ENCODE measurements at regions not wholly inside any gene's neighbourhood (a gene's known extent, or its start where the extent isn't known, plus 50 kb on each side); places are given as distances from the start of the nearest gene placed in this dataset.

DNA sequence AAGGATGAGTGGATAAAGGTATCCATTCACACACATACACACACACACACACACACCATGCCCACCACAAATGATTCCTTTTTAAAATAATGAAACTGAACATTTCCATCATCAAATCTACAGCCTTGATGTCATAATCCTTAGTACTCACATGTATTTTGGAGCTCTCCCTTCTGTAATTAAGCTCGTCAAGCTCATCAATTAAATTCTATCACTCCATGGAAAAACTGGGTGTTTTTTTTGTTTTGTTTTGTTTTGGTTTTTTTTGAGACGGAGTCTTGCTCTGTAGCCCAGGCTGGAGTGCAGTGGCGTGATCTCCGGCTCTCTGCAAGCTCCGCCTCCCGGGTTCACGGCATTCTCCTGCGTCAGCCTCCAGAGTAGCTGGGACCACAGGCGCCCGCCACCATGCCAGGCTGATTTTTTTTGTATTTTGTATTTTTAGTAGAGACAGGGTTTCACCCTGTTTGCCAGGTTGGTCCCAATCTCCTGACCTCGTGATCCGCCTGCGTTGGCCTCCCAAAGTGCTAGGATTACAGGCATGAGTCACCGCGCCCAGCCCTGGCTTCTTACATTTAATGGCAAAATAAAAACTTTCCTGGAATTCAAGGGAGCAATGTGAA is 78.6 kb upstream of the RGPD4 start (continued):
- TF ChIP-seq, protein P1, sequence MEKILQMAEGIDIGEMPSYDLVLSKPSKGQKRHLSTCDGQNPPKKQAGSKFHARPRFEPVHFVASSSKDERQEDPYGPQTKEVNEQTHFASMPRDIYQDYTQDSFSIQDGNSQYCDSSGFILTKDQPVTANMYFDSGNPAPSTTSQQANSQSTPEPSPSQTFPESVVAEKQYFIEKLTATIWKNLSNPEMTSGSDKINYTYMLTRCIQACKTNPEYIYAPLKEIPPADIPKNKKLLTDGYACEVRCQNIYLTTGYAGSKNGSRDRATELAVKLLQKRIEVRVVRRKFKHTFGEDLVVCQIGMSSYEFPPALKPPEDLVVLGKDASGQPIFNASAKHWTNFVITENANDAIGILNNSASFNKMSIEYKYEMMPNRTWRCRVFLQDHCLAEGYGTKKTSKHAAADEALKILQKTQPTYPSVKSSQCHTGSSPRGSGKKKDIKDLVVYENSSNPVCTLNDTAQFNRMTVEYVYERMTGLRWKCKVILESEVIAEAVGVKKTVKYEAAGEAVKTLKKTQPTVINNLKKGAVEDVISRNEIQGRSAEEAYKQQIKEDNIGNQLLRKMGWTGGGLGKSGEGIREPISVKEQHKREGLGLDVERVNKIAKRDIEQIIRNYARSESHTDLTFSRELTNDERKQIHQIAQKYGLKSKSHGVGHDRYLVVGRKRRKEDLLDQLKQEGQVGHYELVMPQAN (IDR thresholded peaks at IDR 0.05; ENCODE audit: borderline replicate concordance): peak; percentile 49; the same call in 1 of the 2 replicates
- TF ChIP-seq SP2 (IDR thresholded peaks at IDR 0.05; ENCODE audit: extremely low read depth, low read depth, low read length, poor library complexity, severe bottlenecking) (no peak), ZBTB1 (CRISPR knock-in tag; IDR thresholded peaks at IDR 0.05; ENCODE audit: borderline replicate concordance, low read depth) (no peak), PHF8 (IDR thresholded peaks at IDR 0.05; ENCODE audit: borderline replicate concordance, low read length) (peak; percentile 16; the same call in 1 of the 2 replicates), EGR1 (conservative IDR thresholded peaks at IDR 0.05) (no peak), TRIM24 (IDR thresholded peaks at IDR 0.05) (no peak; a peak in 1 of 4 replicates), NBN (IDR thresholded peaks at IDR 0.05; ENCODE audit: low read depth) (peak; percentile 61; the same call in 1 of the 2 replicates), ATF1 (CRISPR knock-in tag; IDR thresholded peaks at IDR 0.05) (no peak), ATF1 (tag; IDR thresholded peaks at IDR 0.05) (peak; percentile 87), L3MBTL2 (IDR thresholded peaks at IDR 0.05) (0 out of 2 replicates have a peak, but pooled peaks have one; percentile 36)
- TF ChIP-seq, protein P2, sequence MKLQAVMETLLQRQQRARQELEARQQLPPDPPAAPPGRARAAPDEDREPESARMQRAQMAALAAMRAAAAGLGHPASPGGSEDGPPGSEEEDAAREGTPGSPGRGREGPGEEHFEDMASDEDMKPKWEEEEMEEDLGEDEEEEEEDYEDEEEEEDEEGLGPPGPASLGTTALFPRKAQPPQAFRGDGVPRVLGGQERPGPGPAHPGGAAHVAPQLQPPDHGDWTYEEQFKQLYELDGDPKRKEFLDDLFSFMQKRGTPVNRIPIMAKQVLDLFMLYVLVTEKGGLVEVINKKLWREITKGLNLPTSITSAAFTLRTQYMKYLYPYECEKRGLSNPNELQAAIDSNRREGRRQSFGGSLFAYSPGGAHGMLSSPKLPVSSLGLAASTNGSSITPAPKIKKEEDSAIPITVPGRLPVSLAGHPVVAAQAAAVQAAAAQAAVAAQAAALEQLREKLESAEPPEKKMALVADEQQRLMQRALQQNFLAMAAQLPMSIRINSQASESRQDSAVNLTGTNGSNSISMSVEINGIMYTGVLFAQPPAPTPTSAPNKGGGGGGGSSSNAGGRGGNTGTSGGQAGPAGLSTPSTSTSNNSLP (IDR thresholded peaks at IDR 0.05; ENCODE audit: borderline replicate concordance, low read depth, low read length): no peak
- TF ChIP-seq, protein P3, sequence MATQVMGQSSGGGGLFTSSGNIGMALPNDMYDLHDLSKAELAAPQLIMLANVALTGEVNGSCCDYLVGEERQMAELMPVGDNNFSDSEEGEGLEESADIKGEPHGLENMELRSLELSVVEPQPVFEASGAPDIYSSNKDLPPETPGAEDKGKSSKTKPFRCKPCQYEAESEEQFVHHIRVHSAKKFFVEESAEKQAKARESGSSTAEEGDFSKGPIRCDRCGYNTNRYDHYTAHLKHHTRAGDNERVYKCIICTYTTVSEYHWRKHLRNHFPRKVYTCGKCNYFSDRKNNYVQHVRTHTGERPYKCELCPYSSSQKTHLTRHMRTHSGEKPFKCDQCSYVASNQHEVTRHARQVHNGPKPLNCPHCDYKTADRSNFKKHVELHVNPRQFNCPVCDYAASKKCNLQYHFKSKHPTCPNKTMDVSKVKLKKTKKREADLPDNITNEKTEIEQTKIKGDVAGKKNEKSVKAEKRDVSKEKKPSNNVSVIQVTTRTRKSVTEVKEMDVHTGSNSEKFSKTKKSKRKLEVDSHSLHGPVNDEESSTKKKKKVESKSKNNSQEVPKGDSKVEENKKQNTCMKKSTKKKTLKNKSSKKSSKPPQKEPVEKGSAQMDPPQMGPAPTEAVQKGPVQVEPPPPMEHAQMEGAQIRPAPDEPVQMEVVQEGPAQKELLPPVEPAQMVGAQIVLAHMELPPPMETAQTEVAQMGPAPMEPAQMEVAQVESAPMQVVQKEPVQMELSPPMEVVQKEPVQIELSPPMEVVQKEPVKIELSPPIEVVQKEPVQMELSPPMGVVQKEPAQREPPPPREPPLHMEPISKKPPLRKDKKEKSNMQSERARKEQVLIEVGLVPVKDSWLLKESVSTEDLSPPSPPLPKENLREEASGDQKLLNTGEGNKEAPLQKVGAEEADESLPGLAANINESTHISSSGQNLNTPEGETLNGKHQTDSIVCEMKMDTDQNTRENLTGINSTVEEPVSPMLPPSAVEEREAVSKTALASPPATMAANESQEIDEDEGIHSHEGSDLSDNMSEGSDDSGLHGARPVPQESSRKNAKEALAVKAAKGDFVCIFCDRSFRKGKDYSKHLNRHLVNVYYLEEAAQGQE (IDR thresholded peaks at IDR 0.05; ENCODE audit: borderline replicate concordance): no peak
- TF ChIP-seq, protein P3 (CRISPR knock-in tag; IDR thresholded peaks at IDR 0.05; ENCODE audit: low read depth): no peak
- TF ChIP-seq, protein P4, sequence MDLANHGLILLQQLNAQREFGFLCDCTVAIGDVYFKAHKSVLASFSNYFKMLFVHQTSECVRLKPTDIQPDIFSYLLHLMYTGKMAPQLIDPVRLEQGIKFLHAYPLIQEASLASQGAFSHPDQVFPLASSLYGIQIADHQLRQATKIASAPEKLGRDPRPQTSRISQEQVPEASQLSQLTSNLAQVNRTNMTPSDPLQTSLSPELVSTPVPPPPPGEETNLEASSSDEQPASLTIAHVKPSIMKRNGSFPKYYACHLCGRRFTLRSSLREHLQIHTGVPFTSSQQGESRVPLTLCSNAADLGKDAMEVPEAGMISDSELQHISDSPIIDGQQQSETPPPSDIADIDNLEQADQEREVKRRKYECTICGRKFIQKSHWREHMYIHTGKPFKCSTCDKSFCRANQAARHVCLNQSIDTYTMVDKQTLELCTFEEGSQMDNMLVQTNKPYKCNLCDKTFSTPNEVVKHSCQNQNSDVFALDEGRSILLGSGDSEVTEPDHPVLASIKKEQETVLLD (IDR thresholded peaks at IDR 0.05): no peak

Data from K562 (cell line).